ENCODE measurements at regions not wholly inside any gene's neighbourhood (a gene's known extent, or its start where the extent isn't known, plus 50 kb on each side); places are given as distances from the start of the nearest gene placed in this dataset.

- no peak for DNase-seq
- Histone ChIP-seq H2BK12ac (ENCODE audit: low read length in 2 of 2) (no peak overlapping the region), H3K79me1 (replicated peaks; ENCODE audit: low read length, poor library complexity, severe bottlenecking) (no peaks in the 10 kb centered on the region), H3K36me3 (ENCODE audit: control insufficient read depth in 1 of 2, insufficient read depth in 2 of 2, low read depth in 1 of 2, low read length in 2 of 2) (no peaks in the 10 kb centered on the region), H2BK5ac (ENCODE audit: low read depth, low read length, poor library complexity, severe bottlenecking) (no peak overlapping the region), H4K91ac (ENCODE audit: low read length) (no peak overlapping the region), H2BK120ac (ENCODE audit: low read depth, low read length) (no peak overlapping the region), H2AFZ (ENCODE audit: low read depth, low read length) (no peak overlapping the region), H2AK5ac (ENCODE audit: low read length, severe bottlenecking) (no peak overlapping the region), H3K4me2 (ENCODE audit: low read length, poor library complexity, severe bottlenecking) (no peak overlapping the region), H3K4me1 (ENCODE audit: control insufficient read depth, insufficient read depth, low read depth, low read length) (no peaks in the 10 kb centered on the region), H3K9ac (ENCODE audit: low read length) (no peak overlapping the region), H3K27me3 (ENCODE audit: control insufficient read depth in 1 of 2, insufficient read depth in 1 of 2, low read length in 2 of 2) (no peaks in the 10 kb centered on the region), H3K4me3 (ENCODE audit: insufficient read depth in 1 of 2, low read depth in 1 of 2, low read length in 2 of 2) (no peak overlapping the region), H3K4ac (ENCODE audit: low read depth in 1 of 2, low read length in 2 of 2) (no peak overlapping the region), H3K23ac (ENCODE audit: low read length in 2 of 2) (no peak overlapping the region), H2BK15ac (ENCODE audit: low read depth, poor library complexity, severe bottlenecking) (no peak overlapping the region), H3K18ac (ENCODE audit: low read depth in 1 of 2, low read length in 2 of 2) (no peak overlapping the region), H3K27ac (ENCODE audit: low read length, poor library complexity, severe bottlenecking) (no peak overlapping the region), H3K14ac (ENCODE audit: low read length in 2 of 2) (no peak overlapping the region), H4K8ac (ENCODE audit: low read length) (no peak overlapping the region), H3K9me3 (ENCODE audit: control insufficient read depth, low read length) (no peaks in the 10 kb centered on the region)
- WGBS: 69% methylated on average over 3 of the region's 3 CpGs
Measured at GRCh38 chr16:73253922-73254480, 206.1 kb upstream of the ZFHX3 start.

GRCh38 chr16:73252446-73252845 is 204.5 kb upstream of the ZFHX3 start:
- H2BK120ac ChIP-seq (ENCODE audit: low read depth, low read length): no peak overlapping the region
- no peak overlapping the region for H2BK12ac ChIP-seq (ENCODE audit: low read length in 2 of 2)
- no peak overlapping the region for H3K4me3 ChIP-seq (ENCODE audit: insufficient read depth in 1 of 2, low read depth in 1 of 2, low read length in 2 of 2)
- no peak overlapping the region for H4K91ac ChIP-seq (ENCODE audit: low read length)
- H3K9me3 ChIP-seq (ENCODE audit: control insufficient read depth, low read length): no peaks in the 10 kb centered on the region
- H3K4me2 ChIP-seq (ENCODE audit: low read length, poor library complexity, severe bottlenecking): no peak overlapping the region
- H3K36me3 ChIP-seq (ENCODE audit: control insufficient read depth in 1 of 2, insufficient read depth in 2 of 2, low read depth in 1 of 2, low read length in 2 of 2): no peaks in the 10 kb centered on the region
- no peak overlapping the region for H2BK15ac ChIP-seq (ENCODE audit: low read depth, poor library complexity, severe bottlenecking)
- H3K4me1 ChIP-seq (ENCODE audit: control insufficient read depth, insufficient read depth, low read depth, low read length): no peaks in the 10 kb centered on the region
- H4K8ac ChIP-seq (ENCODE audit: low read length): no peak overlapping the region
- WGBS: 82% methylated on average over 10 of the region's 10 CpGs
- no peaks in the 10 kb centered on the region for H3K79me1 ChIP-seq (replicated peaks; ENCODE audit: low read length, poor library complexity, severe bottlenecking)
- no peak overlapping the region for H3K27ac ChIP-seq (ENCODE audit: low read length, poor library complexity, severe bottlenecking)
- no peak overlapping the region for H3K9ac ChIP-seq (ENCODE audit: low read length)
- H3K14ac ChIP-seq (ENCODE audit: low read length in 2 of 2): no peak overlapping the region
- H3K27me3 ChIP-seq (ENCODE audit: control insufficient read depth in 1 of 2, insufficient read depth in 1 of 2, low read length in 2 of 2): no peaks in the 10 kb centered on the region
- H3K4ac ChIP-seq (ENCODE audit: low read depth in 1 of 2, low read length in 2 of 2): no peak overlapping the region
- no peak overlapping the region for H2AK5ac ChIP-seq (ENCODE audit: low read length, severe bottlenecking)
- no peak overlapping the region for H3K23ac ChIP-seq (ENCODE audit: low read length in 2 of 2)
- no peak overlapping the region for H3K18ac ChIP-seq (ENCODE audit: low read depth in 1 of 2, low read length in 2 of 2)
- no peak for DNase-seq
- no peak overlapping the region for H2AFZ ChIP-seq (ENCODE audit: low read depth, low read length)
- no peak overlapping the region for H2BK5ac ChIP-seq (ENCODE audit: low read depth, low read length, poor library complexity, severe bottlenecking)

GRCh38 chr16:73251608-73252007 is 203.7 kb upstream of the ZFHX3 start:
- Histone ChIP-seq H3K14ac (ENCODE audit: low read length in 2 of 2) (peak overlapping the region in 1 of 2 experiments; percentile 22), H2BK5ac (ENCODE audit: low read depth, low read length, poor library complexity, severe bottlenecking) (no peak overlapping the region), H3K18ac (ENCODE audit: low read depth in 1 of 2, low read length in 2 of 2) (no peak overlapping the region), H4K91ac (ENCODE audit: low read length) (no peak overlapping the region), H3K23ac (ENCODE audit: low read length in 2 of 2) (no peak overlapping the region), H3K4ac (ENCODE audit: low read depth in 1 of 2, low read length in 2 of 2) (no peak overlapping the region), H2AFZ (ENCODE audit: low read depth, low read length) (no peak overlapping the region), H2BK12ac (ENCODE audit: low read length in 2 of 2) (no peak overlapping the region), H3K79me1 (replicated peaks; ENCODE audit: low read length, poor library complexity, severe bottlenecking) (no peaks in the 10 kb centered on the region), H3K4me3 (ENCODE audit: insufficient read depth in 1 of 2, low read depth in 1 of 2, low read length in 2 of 2) (no peak overlapping the region), H3K4me1 (ENCODE audit: control insufficient read depth, insufficient read depth, low read depth, low read length) (no peaks in the 10 kb centered on the region), H2BK15ac (ENCODE audit: low read depth, poor library complexity, severe bottlenecking) (no peak overlapping the region), H3K27me3 (ENCODE audit: control insufficient read depth in 1 of 2, insufficient read depth in 1 of 2, low read length in 2 of 2) (peaks cover 0 to 4% of the 10 kb centered on the region in 2 experiments), H2BK120ac (ENCODE audit: low read depth, low read length) (no peak overlapping the region), H3K4me2 (ENCODE audit: low read length, poor library complexity, severe bottlenecking) (no peak overlapping the region), H3K9me3 (ENCODE audit: control insufficient read depth, low read length) (no peaks in the 10 kb centered on the region), H3K9ac (ENCODE audit: low read length) (no peak overlapping the region), H3K27ac (ENCODE audit: low read length, poor library complexity, severe bottlenecking) (no peak overlapping the region), H4K8ac (ENCODE audit: low read length) (no peak overlapping the region), H3K36me3 (ENCODE audit: control insufficient read depth in 1 of 2, insufficient read depth in 2 of 2, low read depth in 1 of 2, low read length in 2 of 2) (no peaks in the 10 kb centered on the region), H2AK5ac (ENCODE audit: low read length, severe bottlenecking) (no peak overlapping the region)
- DNase-seq: no peak
- 92% methylated on average over 7 of the region's 7 CpGs for WGBS

GRCh38 chr16:73248316-73248715 is 200.4 kb upstream of the ZFHX3 start:
- H2BK12ac ChIP-seq (ENCODE audit: low read length in 2 of 2): no peak overlapping the region
- H3K4ac ChIP-seq (ENCODE audit: low read depth in 1 of 2, low read length in 2 of 2): no peak overlapping the region
- no peak overlapping the region for H3K23ac ChIP-seq (ENCODE audit: low read length in 2 of 2)
- H3K79me1 ChIP-seq (replicated peaks; ENCODE audit: low read length, poor library complexity, severe bottlenecking): no peaks in the 10 kb centered on the region
- no peak for DNase-seq
- no peak overlapping the region for H4K8ac ChIP-seq (ENCODE audit: low read length)
- no peak overlapping the region for H4K91ac ChIP-seq (ENCODE audit: low read length)
- no peak overlapping the region for H2AFZ ChIP-seq (ENCODE audit: low read depth, low read length)
- no peak overlapping the region for H2BK15ac ChIP-seq (ENCODE audit: low read depth, poor library complexity, severe bottlenecking)
- no peak overlapping the region for H3K4me2 ChIP-seq (ENCODE audit: low read length, poor library complexity, severe bottlenecking)
- H3K14ac ChIP-seq (ENCODE audit: low read length in 2 of 2): no peak overlapping the region
- peaks cover 0 to 12% of the 10 kb centered on the region in 2 experiments for H3K27me3 ChIP-seq (ENCODE audit: control insufficient read depth in 1 of 2, insufficient read depth in 1 of 2, low read length in 2 of 2)
- no peak overlapping the region for H2BK5ac ChIP-seq (ENCODE audit: low read depth, low read length, poor library complexity, severe bottlenecking)
- no peaks in the 10 kb centered on the region for H3K9me3 ChIP-seq (ENCODE audit: control insufficient read depth, low read length)
- no peak overlapping the region for H3K27ac ChIP-seq (ENCODE audit: low read length, poor library complexity, severe bottlenecking)
- 76% methylated on average over 4 of the region's 4 CpGs for WGBS
- no peak overlapping the region for H3K9ac ChIP-seq (ENCODE audit: low read length)
- H3K4me1 ChIP-seq (ENCODE audit: control insufficient read depth, insufficient read depth, low read depth, low read length): no peaks in the 10 kb centered on the region
- H3K18ac ChIP-seq (ENCODE audit: low read depth in 1 of 2, low read length in 2 of 2): no peak overlapping the region
- H3K36me3 ChIP-seq (ENCODE audit: control insufficient read depth in 1 of 2, insufficient read depth in 2 of 2, low read depth in 1 of 2, low read length in 2 of 2): no peaks in the 10 kb centered on the region
- H3K4me3 ChIP-seq (ENCODE audit: insufficient read depth in 1 of 2, low read depth in 1 of 2, low read length in 2 of 2): no peak overlapping the region
- H2BK120ac ChIP-seq (ENCODE audit: low read depth, low read length): no peak overlapping the region
- H2AK5ac ChIP-seq (ENCODE audit: low read length, severe bottlenecking): no peak overlapping the region

All from mesenchymal stem cell (in vitro differentiated cells and primary cell).